AG04449 (cell line): ENCODE measurements at regions not wholly inside any gene's neighbourhood (a gene's known extent, or its start where the extent isn't known, plus 50 kb on each side); places are given as distances from the start of the nearest gene placed in this dataset.
"Not testable (repeated sequence)": the region's sequence is repeated elsewhere in the genome, so short reads cannot be mapped to it uniquely, and the experiment has no call there.

Source experiments
- CTCF ChIA-PET: fragments of 350-600 bp; formaldehyde crosslinking; extraction: SDS; loops from one replicate; lab custom pipeline; 2021; ENCODE audit warnings: antibody characterized with exemption; lab: Yijun Ruan, JAX
- POLR2A ChIA-PET: fragments of 400-600, 350-600 bp; formaldehyde crosslinking; extraction: SDS; loops from one replicate; lab custom pipeline; 2020; ENCODE audit warnings: antibody characterized with exemption, inconsistent platforms; lab: Yijun Ruan, JAX
- DNase-seq: peaks from one replicate; pipeline ENCODE4 v3.0.0-alpha.2; 2010; ENCODE audit warnings: low read depth, low spot score
- H3K4me3 ChIP-seq: 2 replicates; pipeline ENCODE4 v1.5.1; 2011; ENCODE audit warnings: low read depth, mild to moderate bottlenecking, control low read depth, low read length
- CTCF ChIP-seq: IDR thresholded peaks from one replicate; pipeline ENCODE4 v1.5.1; 2011; ENCODE audit warnings: mild to moderate bottlenecking, moderate library complexity, low read length, control low read depth, inconsistent platforms; ENCODE audit not compliant: insufficient read depth; ENCODE audit errors: missing control alignments

- no peak overlapping the region for H3K4me3 ChIP-seq
- POLR2A ChIA-PET = interaction anchor here (1.0 kb wide), 1 partner anchor 14 kb away, joined by 3 read pairs; no protein-coding TSS in a partner anchor
- CTCF ChIA-PET = interaction anchor here (0.9 to 1.0 kb wide), 2 partner anchors 10 to 152 kb away, joined by 3 read pairs; no protein-coding TSS in a partner anchor
- no peak for TF ChIP-seq CTCF
- no peak for DNase-seq
Observed at GRCh38 chr3:197408177-197408957, 110.0 kb upstream of the DLG1 start.

DNA sequence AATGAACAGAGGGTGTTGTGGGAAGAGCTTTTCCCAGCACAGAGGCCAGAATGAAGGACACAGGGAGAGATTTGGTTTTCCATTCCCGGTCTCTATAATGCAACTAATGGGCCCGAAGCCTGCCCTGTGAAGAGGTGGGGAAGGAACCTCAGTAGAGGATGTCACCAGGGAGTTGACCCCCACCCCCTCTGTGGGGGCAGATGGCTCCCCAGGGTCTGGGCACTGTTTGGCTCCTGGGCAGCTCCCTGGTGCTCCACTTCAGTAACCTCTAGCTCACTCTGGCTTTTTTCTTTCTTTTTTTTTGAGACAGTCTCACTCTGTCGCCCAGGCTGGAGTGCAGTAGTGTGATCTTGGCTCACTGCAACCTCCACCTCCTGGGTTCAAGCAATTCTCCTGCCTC lies 109.1 kb upstream of the DLG1 start:
- POLR2A ChIA-PET = no interaction called here
- no peak for TF ChIP-seq CTCF
- DNase-seq = no peak
- H3K4me3 ChIP-seq = no peak overlapping the region
- CTCF ChIA-PET = interaction anchor here (0.9 to 1.0 kb wide), 2 partner anchors 10 to 151 kb away, joined by 3 read pairs; no protein-coding TSS in a partner anchor

- H3K4me3 ChIP-seq = no peak overlapping the region
- ChIA-PET POLR2A (no interaction called here), CTCF (no interaction called here)
- TF ChIP-seq CTCF = no peak
- no peak for DNase-seq
Observed at GRCh38 chr3:197407053-197407452, 108.6 kb upstream of the DLG1 start.

DNA sequence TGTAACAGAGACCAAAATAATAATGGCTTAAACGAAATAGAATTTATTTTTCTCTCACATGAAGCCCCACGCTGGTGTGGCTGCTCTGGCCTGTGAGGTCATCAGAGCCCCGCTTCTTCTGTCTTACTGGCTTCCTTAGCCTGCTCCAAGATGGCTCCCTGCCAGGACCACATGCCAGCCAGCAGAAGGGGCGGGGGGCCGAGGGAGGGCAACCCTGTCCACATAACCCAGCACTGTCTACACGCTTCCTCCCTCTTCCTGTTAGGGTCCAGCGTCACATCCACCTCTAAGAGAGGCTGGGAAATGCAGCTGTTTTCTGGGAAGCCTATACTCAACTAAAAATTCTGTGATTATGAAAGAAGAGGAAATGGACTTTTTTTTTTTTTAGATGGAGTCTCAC lies 107.9 kb upstream of the DLG1 start:
- ChIA-PET POLR2A (no interaction called here), CTCF (no interaction called here)
- no peak for TF ChIP-seq CTCF
- H3K4me3 ChIP-seq = no peak overlapping the region
- no peak for DNase-seq

GRCh38 chr3:197404754-197405153 lies 106.3 kb upstream of the DLG1 start:
- no peak for DNase-seq
- no peak for TF ChIP-seq CTCF
- ChIA-PET CTCF (interaction anchor here (1.0 kb wide), 1 partner anchor 53 kb away, joined by 3 read pairs; no protein-coding TSS in a partner anchor), POLR2A (no interaction called here)
- no peak overlapping the region for H3K4me3 ChIP-seq

GRCh38 chr3:197404030-197404429 lies 105.6 kb upstream of the DLG1 start:
- TF ChIP-seq CTCF = no peak
- H3K4me3 ChIP-seq = no peak overlapping the region
- POLR2A ChIA-PET = no interaction called here
- DNase-seq = no peak
- CTCF ChIA-PET = no interaction called here

DNA sequence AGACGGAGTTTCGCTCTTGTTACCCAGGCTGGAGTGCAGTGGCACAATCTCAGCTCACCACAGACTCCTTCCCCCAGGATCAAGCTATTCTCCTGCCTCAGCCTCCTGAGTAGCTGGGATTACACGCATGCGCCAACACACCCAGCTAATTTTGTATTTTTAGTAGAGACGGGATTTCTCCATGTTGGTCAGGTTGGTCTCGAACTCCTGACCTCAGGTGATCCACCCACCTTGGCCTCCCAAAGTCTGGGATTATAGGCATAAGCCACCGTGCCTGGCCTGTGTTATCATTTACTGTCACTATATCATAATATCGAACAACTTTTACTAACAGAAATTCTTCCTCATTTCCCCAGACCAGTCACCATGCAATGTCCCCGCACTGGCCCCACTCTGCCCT lies 104.0 kb upstream of the DLG1 start:
- H3K4me3 ChIP-seq, CTCF ChIA-PET, POLR2A ChIA-PET, DNase-seq: not testable (repeated sequence)
